Adrenal gland (tissue), 9 donors: ENCODE measurements at regions not wholly inside any gene's neighbourhood (a gene's known extent, or its start where the extent isn't known, plus 50 kb on each side); places are given as distances from the start of the nearest gene placed in this dataset.

ENCODE experiments used
- DNase-seq, 7 donors: peaks; one replicate each; pipeline ENCODE4 v3.0.0-alpha.2; 2019 to 2020
- H3K27ac ChIP-seq, 5 donors: fragments of 200-600 bp; sonication (generic) in 4 of 5; 1 replicate in 3 of 5; 2 replicates in 2 of 5; pipeline versions ENCODE4 v1.5.1 to v1.8.0; 2016 to 2020; ENCODE audit warnings: mild to moderate bottlenecking in 1 of 5
- H3K27me3 ChIP-seq: fragments of 200-600 bp; 2 replicates; pipeline ENCODE4 v1.8.0; 2021
- H3K36me3 ChIP-seq, 2 donors: fragments of 200-600 bp; replicated peaks in 1 of 2; 1 replicate in 1 of 2; 2 replicates in 1 of 2; pipeline versions ENCODE4 v1.5.1 to v1.8.0; 2018 to 2022
- H3K4me1 ChIP-seq, 2 donors: fragments of 200-600 bp; replicated peaks in 1 of 2; 1 replicate in 1 of 2; 2 replicates in 1 of 2; pipeline versions ENCODE4 v1.5.1 to v1.8.0; 2018 to 2021
- H3K4me3 ChIP-seq, 4 donors: fragments of 200-600 bp; sonication (generic) in 3 of 4; one replicate each; pipeline ENCODE4 v1.5.1; 2016 to 2018
- H3K9me3 ChIP-seq, 3 donors: fragments of 200-600 bp; sonication (generic) in 1 of 3; replicated peaks in 1 of 3; 1 replicate in 2 of 3; 2 replicates in 1 of 3; pipeline versions ENCODE4 v1.5.1 to v1.8.0; 2016 to 2021
- CTCF ChIP-seq, 6 experiments: fragments of 450-650 bp in 4 of 6; fragments of 200-600 bp in 2 of 6; sonication (generic) in 1 of 6; IDR thresholded peaks; 1 replicate in 5 of 6; 2 replicates in 1 of 6; pipeline versions ENCODE4 v1.5.1 to v1.8.0; 2016 to 2021; ENCODE audit warnings: antibody characterized with exemption in 6 of 6, mild to moderate bottlenecking in 2 of 6, moderate library complexity in 1 of 6
- POLR2A ChIP-seq, 2 donors: fragments of 450-650 bp; IDR thresholded peaks; one replicate each; pipeline ENCODE4 v1.6.1; 2017; ENCODE audit warnings: antibody characterized with exemption in 2 of 2, mild to moderate bottlenecking in 2 of 2, moderate library complexity in 1 of 2
- WGBS, 4 donors: extraction: QIAGEN DNeasy Blood & Tissue Kit in 2 of 4; methylation state at CpG; one replicate each; pipeline versions ENCODE4 v1.1.5 to v1.1.7; 2013 to 2017; 5-methylcytosine and 5-hydroxymethylcytosine counted together
- intact Hi-C, 2 donors: fragments of 100-400 bp; cut with DNase I; formaldehyde crosslinking; loops; one replicate each; pipeline versions ENCODE4 v1.14.1 to v1.15.0; 2022 to 2023
- donor health status: healthy with polysubstance abuse.
- donor health status: Bipolar disorder and iron deficiency.
- donor health status: DM: yes; HTN: yes; CAD: no.
- donor health status: DM: no; HTN: no; CAD: no.
- donor health status: DM: no; HTN: no; CAD: no.

GRCh38 chr14:97550463-97550862 is 753.3 kb downstream of the VRK1 start:
- no peaks in the 10 kb centered on the region for H3K27me3 ChIP-seq
- no peak for DNase-seq
- TF ChIP-seq CTCF (IDR thresholded peaks at IDR 0.05) (no peak), POLR2A (IDR thresholded peaks at IDR 0.05) (no peak)
- H3K36me3 ChIP-seq: no peaks in the 10 kb centered on the region
- WGBS, 4 donors: 53 to 73% (median 68%) methylated on average over 3 of the region's 3 CpGs
- no peak overlapping the region for H3K27ac ChIP-seq
- no peaks in the 10 kb centered on the region for H3K4me1 ChIP-seq
- no peaks in the 10 kb centered on the region for H3K9me3 ChIP-seq
- intact Hi-C loops: no loop called here
- H3K4me3 ChIP-seq: no peak overlapping the region

- no peak overlapping the region for H3K4me3 ChIP-seq
Observed at GRCh38 chr14:97554597-97554996, 757.4 kb downstream of the VRK1 start.

GRCh38 chr14:97564334-97564733 is 767.2 kb downstream of the VRK1 start:
- Histone ChIP-seq H3K9me3 (no peaks in the 10 kb centered on the region), H3K4me3 (no peak overlapping the region), H3K36me3 (no peaks in the 10 kb centered on the region), H3K27ac (no peak overlapping the region), H3K27me3 (no peaks in the 10 kb centered on the region), H3K4me1 (no peaks in the 10 kb centered on the region)
- TF ChIP-seq CTCF (IDR thresholded peaks at IDR 0.05) (no peak), POLR2A (IDR thresholded peaks at IDR 0.05) (no peak)
- WGBS, 4 donors: 63 to 75% (median 71%) methylated on average over 3 of the region's 3 CpGs
- no peak for DNase-seq
- intact Hi-C loops: no loop called here

More at GRCh38 chr14:97554597-97554996, 757.4 kb downstream of the VRK1 start:
- TF ChIP-seq POLR2A (IDR thresholded peaks at IDR 0.05): no peak
- TF ChIP-seq CTCF (IDR thresholded peaks at IDR 0.05): no peak
- no peak overlapping the region for H3K27ac ChIP-seq
- WGBS, 4 donors: 64 to 69% (median 66%) methylated on average over 4 of the region's 4 CpGs
- no peaks in the 10 kb centered on the region for H3K36me3 ChIP-seq
- no peak for DNase-seq
- H3K9me3 ChIP-seq: no peaks in the 10 kb centered on the region
- H3K27me3 ChIP-seq: no peaks in the 10 kb centered on the region
- intact Hi-C loops: no loop called here
- no peaks in the 10 kb centered on the region for H3K4me1 ChIP-seq

- H3K9me3 ChIP-seq: no peaks in the 10 kb centered on the region
- no peak for TF ChIP-seq POLR2A (IDR thresholded peaks at IDR 0.05)
- no peak for TF ChIP-seq CTCF (IDR thresholded peaks at IDR 0.05)
- H3K27me3 ChIP-seq: no peaks in the 10 kb centered on the region
- no peaks in the 10 kb centered on the region for H3K36me3 ChIP-seq
- intact Hi-C loops: no loop called here
- no peak for DNase-seq
- no peak overlapping the region for H3K27ac ChIP-seq
- WGBS, 4 donors: 83 to 91% (median 84%) methylated on average over 5 of the region's 5 CpGs
- H3K4me1 ChIP-seq: no peaks in the 10 kb centered on the region
- no peak overlapping the region for H3K4me3 ChIP-seq
Observed at GRCh38 chr14:97571201-97571600, 774.0 kb downstream of the VRK1 start.
